GM19324 (cell line): ENCODE measurements at regions not wholly inside any gene's neighbourhood (a gene's known extent, or its start where the extent isn't known, plus 50 kb on each side); places are given as distances from the start of the nearest gene placed in this dataset.

Experiments used
- ATAC-seq: cut with Tn5 transposase; IDR thresholded peaks from one replicate; pipeline ENCODE4 v1.9.1; 2021; ENCODE audit warnings: mild to moderate bottlenecking, moderate library complexity; ENCODE audit not compliant: unreplicated experiment, low FRiP score

DNA sequence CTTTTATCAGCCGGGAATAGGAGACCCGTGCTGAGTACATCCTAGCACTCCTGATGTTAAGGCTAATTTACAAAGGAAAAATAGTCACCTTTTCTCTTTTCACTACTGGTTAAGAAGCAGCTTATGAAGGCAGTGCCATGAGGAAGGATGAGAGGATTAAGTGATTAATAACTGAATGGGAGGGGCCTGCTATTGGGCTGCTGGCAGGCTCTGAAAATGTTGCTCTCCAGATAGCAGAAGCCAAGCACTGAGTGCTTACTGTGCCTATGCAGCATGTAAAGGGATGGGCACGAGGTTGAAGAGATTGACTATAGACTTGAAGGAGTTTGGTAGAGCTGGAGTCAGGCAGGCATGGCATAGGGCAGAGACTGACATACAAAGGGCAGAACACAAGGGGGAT, 282.4 kb upstream of the THSD7B start:
- ATAC-seq, result no peak

DNA sequence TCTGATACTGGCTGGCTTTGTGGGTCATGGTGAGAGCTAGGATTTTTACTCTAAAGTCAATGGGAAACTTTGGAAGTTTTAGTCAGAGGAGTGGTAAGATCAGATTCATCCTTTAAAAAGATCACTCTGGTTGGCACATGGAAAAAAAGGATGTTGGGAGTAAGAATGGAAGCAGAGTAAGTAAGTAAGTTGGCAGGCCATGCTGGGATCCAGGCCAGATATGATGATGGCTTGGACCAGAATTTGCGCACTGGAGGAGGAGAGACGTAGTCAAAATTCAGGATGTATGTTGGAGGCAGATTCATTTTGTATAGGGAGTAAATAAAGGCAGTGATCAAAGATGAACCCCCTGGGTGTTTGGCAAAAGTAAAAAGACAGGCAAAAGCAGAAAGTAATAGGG, 283.3 kb upstream of the THSD7B start:
- no peak for ATAC-seq

DNA sequence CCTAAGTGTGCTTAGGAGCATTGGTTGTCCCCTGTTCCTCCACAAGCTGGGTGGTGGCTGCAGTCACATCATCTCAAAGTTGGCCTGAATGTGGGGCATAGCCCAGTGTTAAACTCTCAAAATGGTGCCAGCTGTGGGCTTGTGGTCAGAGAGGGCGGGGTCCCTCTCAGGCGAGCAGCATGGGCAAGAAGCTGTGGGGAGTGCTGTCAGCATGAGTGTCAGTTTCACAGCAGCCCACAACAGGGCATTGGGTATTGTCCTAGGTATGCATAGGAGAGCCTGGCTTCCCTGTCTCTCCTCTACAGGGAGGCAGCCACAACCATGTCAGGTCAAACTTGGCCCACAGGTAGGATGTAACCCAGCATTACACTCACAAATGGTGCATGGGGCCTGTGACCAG, 285.6 kb upstream of the THSD7B start:
- no peak for ATAC-seq

- ATAC-seq, result no peak
Measured at GRCh38 chr2:136468799-136469369, 296.5 kb upstream of the THSD7B start.

DNA sequence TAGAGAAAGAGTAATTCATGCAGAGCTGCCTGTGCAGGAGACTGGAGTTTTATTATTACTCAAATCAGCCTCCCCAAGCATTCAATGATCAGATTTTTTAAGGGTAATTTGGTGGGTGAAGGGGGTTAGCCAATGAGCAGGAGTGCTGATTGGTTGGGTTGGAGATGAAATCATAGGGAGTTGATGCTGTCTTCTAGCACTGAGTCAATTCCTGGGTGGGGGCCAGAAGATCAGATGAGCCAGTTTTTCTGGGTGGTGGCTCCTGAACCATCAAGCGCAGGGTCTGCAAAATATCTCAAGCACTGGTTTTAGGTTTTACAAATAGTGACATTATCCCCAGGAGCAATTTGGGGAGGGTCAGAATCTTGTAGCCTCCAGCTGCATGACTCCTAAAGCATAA, 312.8 kb upstream of the THSD7B start:
- ATAC-seq, result no peak

DNA sequence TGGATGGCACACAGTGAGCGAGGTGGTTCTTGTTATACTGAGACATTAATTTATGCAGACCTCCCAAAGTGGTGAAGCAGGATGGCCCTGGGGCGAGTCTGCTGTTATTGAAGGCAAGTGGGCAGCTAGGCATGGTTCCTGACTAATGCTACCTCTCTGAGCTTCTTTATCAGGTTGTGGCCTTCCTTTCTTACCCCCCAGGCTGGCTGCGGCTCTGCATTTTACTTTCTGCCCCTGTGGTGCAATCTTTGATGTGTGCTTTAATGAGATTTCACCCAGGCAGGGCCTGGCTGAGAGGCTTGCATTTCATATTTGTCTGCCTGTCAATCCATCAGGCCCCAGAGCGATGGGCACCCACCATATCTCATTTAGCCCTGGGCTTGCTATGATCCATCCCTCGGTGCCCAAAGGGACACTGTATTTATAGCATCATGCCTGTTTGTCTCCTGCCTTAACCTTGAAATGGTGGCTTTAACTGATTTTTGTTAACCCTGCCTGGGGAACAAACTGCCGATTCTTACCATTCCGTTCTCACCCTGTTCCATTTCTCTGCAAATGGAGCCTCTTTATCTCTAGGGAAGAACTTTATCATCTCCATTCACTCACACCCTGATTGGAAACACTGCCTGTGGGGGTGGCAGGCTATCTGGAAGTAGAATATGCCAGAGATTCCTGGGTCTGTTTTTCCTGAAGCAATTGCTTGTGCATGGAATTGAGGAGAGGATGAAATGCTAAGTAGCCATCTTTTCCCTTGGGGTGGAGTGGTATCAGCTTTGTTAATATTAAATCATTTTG, 316.2 kb upstream of the THSD7B start:
- ATAC-seq, result no peak

DNA sequence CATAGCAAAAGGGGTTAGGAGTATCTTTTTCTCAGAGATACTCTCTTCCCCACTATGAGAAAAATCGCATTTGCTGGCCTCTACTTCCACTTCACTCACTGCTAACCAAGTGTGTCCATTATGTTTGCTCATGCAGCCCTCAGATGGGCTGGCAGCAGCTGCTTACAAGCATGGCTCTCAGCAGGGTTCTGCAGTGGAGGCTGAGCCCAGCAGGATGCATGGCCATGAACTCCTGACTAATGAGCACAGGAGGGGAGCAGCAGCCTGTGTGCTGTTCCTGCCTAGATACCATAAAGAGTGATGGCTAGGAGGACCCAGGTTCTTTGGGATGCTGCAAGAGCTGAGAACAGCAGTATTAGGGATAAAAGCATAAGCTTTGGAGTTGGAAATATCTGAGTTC, 316.9 kb upstream of the THSD7B start:
- ATAC-seq, result no peak

DNA sequence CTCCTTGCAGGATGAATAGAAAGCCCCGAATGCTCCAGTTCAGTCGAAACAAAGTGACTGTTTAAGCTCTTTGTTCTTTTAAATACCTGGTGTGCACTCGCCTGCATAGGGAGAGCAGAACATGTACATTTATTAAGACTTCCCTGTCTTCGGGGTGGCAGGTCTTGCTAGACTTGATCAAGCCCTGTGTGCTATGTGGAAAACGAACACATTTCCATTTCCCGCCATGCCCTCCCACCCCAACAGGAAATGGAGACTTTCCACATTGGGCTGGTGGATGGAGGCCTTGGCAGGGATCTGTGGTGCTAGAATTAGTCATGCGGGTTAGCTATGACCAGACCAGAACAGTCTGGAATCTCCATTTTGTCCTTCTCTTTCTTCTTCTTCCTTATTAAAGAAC, 321.0 kb upstream of the THSD7B start:
- ATAC-seq, result no peak

DNA sequence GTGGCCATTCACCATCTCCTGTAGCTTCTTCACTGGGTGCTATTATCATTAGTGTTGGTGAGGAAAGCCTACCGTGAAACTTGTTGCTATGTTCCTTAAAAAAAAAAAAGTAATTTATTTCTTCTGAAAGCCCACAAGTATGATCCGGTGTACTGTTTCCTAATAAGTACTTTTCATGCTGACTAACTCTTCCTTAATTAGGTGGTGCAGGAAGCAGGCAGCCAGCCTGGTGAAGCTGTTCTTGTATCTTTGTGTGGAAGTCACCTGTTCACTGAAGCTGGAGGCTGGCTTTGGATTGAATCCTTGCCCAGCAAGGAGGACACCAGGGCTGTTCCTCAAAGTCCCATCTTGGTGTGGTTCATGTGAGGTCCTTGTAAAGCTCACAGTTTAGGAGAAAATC, 321.7 kb upstream of the THSD7B start:
- ATAC-seq, result no peak

DNA sequence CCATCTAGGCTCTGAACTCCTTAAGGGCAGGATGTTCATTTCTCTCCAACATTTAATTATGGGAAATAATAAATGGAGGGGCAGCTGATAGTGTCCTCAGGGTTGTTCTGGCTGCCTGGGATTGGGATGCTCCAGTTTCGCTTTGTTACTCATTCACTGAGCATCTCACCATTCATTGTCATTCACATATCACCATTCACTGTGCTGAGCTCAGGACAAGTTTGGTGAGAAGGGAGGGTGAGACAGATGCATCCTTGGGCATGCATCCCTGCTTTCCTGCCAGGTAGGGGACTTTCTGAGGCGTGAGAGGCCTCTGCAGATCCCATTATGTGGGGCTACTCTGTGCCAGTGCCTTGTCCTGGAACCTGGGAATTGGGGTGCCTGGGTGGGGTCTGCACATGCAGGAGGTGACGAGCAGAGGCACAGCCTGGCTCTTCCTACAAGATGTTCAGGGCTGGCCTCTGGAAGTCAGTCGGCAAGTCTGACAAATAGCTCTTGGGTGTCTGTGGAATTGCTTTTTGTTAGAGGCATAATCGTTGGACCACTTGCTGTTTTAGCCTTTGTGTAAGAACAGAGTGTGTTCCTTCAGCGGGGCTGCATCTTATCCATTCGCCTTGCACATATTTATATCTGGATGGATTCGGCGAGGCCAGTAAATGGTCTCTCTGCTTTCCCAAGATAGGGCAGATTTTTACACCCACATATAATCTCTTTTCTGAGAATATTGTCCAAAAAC, 323.2 kb upstream of the THSD7B start:
- ATAC-seq, result no peak

- ATAC-seq, result no peak
Measured at GRCh38 chr2:136439064-136439676, 321.2 kb upstream of the CXCR4 start.

DNA sequence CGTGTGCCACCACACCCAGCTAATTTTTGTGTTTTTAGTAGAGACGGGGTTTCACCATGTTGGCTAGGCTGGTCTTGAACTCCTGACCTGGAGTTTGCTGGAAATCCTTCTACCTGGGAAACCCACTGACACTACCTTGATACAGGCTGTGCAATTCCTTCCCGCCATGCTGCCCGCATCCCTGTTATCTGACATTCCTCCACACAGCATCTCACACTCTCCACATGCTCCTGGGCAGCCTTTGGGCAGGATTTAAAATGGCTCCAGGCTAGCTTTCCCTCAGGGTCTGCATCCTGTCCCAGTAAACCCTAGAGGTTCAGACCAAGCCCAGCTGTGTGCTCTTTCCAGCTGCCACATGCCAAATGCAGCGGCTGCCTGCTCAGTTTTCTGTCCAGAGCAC, 319.5 kb upstream of the CXCR4 start:
- ATAC-seq, result no peak

GRCh38 chr2:136436936-136437335, 319.0 kb upstream of the CXCR4 start:
- no peak for ATAC-seq

DNA sequence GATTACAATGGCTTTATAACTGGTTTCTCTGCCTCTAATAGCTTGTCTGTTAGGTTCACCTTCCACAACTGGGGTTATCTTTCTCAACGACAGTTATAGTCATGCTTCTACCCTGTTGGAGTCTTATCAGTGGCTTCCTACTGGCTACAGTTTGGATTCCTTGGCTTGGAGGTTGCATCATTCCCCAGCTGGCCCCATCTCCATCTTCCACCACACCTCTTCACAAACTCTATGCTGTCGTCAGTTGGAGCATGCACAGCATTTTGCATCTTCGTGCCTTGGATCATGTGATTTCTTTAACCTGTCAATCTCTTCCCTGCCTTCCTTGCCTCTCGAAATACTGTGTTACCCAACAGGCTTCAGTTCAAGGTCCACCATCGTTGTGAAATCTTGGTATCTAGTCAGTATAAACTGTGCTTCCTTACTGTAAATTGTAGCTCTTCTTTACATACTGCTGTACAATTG, 316.3 kb upstream of the CXCR4 start:
- ATAC-seq, result no peak

GRCh38 chr2:136433261-136433660, 315.3 kb upstream of the CXCR4 start:
- ATAC-seq, result no peak

DNA sequence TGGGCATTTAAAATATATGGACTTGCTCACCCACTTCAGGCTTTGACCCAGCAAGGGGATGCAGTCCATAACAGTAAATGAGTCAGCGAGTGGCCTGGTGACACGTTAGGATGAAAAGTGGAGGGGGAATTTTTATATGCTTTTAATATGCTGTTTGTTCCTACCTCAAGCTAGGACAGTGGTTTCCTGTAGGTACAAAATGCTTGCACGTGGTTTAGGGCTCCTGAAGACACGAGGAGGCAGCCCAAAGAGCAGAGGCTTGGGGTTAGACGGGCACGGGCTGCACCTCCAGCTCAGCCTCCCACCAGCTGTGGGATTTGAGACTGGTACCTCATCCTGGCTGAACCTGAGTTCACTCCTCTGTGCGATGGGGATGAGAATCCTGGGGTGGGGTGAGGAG, 306.2 kb upstream of the CXCR4 start:
- no peak for ATAC-seq

DNA sequence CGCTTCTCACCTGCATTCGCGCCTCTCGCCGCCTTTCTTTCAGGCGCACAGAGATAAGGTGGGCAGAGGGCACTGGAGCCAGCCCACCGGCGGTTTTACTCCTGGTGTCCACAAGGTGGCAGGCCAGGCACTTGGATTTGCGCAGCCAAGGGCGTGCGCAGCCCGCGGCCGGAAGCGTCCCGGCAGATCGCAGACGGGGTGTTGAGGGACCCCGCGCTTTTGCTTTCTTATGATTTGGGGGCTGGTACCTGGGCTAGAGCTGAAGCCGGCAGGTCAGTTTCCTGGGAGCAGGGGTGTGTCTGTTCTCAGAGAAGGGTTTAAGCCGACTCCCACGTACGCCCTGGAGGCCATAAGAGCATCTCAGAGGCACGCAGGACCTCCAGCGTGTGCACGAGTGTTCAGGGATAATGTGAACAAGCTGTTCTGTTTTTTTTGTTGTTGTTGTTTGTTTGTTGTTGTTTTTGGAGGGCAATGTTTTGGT, 305.6 kb upstream of the CXCR4 start:
- peak; percentile 96 for ATAC-seq

GRCh38 chr2:136422512-136422911, 304.6 kb upstream of the CXCR4 start:
- no peak for ATAC-seq

DNA sequence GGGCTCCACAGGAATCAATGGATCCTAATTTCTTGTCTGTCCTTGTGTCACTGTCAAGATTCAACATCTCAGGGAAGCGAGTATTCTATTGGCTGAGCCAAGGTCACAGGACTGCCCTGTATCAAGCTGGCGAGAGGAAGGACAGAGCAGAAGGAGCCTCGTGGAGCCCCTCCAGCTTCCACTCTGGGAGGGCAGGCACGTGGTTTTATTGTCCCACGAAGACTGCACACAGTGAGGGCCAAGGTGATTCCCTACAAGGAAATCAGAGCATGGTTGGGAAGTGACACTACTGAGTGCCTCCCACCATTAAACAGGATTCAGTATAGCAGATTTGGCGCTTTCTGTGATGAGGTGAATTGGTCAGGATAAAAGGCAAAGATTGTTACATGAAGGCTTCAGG, 302.4 kb upstream of the CXCR4 start:
- no peak for ATAC-seq

- ATAC-seq, result no peak
Measured at GRCh38 chr2:136411946-136412345, 294.0 kb upstream of the CXCR4 start.

DNA sequence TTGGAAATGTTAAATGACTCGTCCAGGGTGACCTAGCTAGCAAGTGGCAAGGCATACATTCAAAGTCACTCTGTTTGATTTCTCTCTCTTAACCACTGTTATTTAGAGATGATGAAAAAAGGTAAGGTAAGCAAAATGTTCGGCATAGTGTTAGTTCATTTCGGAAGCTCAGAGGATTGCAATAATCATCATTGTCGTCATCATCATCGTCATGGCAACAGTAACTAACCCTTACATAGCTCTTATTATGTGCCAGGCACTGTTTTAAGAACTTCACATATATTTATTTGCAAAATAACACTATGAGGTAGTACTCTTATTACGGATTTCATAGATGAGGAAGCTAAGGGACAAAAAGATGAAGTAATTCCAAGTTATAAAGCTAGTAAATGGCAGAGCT, 292.7 kb upstream of the CXCR4 start:
- ATAC-seq, result no peak
